K562 (cell line): ENCODE measurements at regions not wholly inside any gene's neighbourhood (a gene's known extent, or its start where the extent isn't known, plus 50 kb on each side); places are given as distances from the start of the nearest gene placed in this dataset.

ENCODE experiments used
- ARID1B ChIP-seq: fragments of 450-650 bp; IDR thresholded peaks from 2 replicates; pipeline ENCODE4 v1.6.1; 2016; ENCODE audit warnings: antibody characterized with exemption, mild to moderate bottlenecking, inconsistent platforms
- BRF1 ChIP-seq: IDR thresholded peaks from 3 replicates; pipeline ENCODE4 v1.6.1; 2011; ENCODE audit warnings: borderline replicate concordance, mild to moderate bottlenecking; ENCODE audit not compliant: insufficient read length; ENCODE audit errors: extremely low read depth
- DACH1 ChIP-seq: fragments of 450-650 bp; IDR thresholded peaks from 2 replicates; pipeline ENCODE4 v1.6.1; 2018; ENCODE audit not compliant: partially characterized antibody
- DPF2 ChIP-seq: fragments of 450-650 bp; IDR thresholded peaks from 2 replicates; pipeline ENCODE4 v1.6.1; 2016
- EP300 ChIP-seq: IDR thresholded peaks from 2 replicates; pipeline ENCODE4 v1.6.1; 2012; ENCODE audit warnings: low read length, improper control_type of control experiment
- FOSL1 ChIP-seq: fragments of 200-800 bp; sonication (Bioruptor generic); conservative IDR thresholded peaks from 2 replicates; pipeline ENCODE4 v1.6.1; 2016; ENCODE audit warnings: missing genetic modification characterization, missing compliant biosample characterization
- HLTF ChIP-seq: fragments of 450-650 bp; IDR thresholded peaks from 2 replicates; pipeline ENCODE4 v1.6.1; 2016
- KLF16 ChIP-seq: IDR thresholded peaks from 2 replicates; pipeline ENCODE4 v1.6.1; 2016; ENCODE audit warnings: antibody characterized with exemption
- MEF2A ChIP-seq: IDR thresholded peaks from 2 replicates; pipeline ENCODE4 v1.6.1; 2011; ENCODE audit warnings: low read depth, mild to moderate bottlenecking, low read length, moderate library complexity; ENCODE audit not compliant: control insufficient read depth
- MIER1 ChIP-seq: fragments of 450-650 bp; IDR thresholded peaks from 2 replicates; pipeline ENCODE4 v1.6.1; 2016; ENCODE audit warnings: antibody characterized with exemption, mild to moderate bottlenecking, low read depth
- MTA2 ChIP-seq: fragments of 450-650 bp; IDR thresholded peaks from 2 replicates; pipeline ENCODE4 v1.6.1; 2016; ENCODE audit warnings: low read depth
- NONO ChIP-seq, 2 experiments: fragments of 200-400 bp in 1 of 2; fragments of 450-650 bp in 1 of 2; formaldehyde crosslinking in 1 of 2; IDR thresholded peaks; 2 replicates each; pipeline ENCODE4 v1.6.1; 2017; ENCODE audit warnings: low read depth in 2 of 2, mild to moderate bottlenecking in 2 of 2, moderate library complexity in 2 of 2, low read length in 1 of 2
- NR2C1 ChIP-seq, 2 experiments: fragments of 450-650 bp; IDR thresholded peaks; 2 replicates each; pipeline ENCODE4 v1.6.1; 2017; ENCODE audit warnings: mild to moderate bottlenecking in 2 of 2, antibody characterized with exemption in 1 of 2, inconsistent platforms in 1 of 2, missing compliant biosample characterization in 1 of 2, missing genetic modification characterization in 1 of 2
- SMAD4 ChIP-seq: fragments of 250-450 bp; sonication (Bioruptor Pico); conservative IDR thresholded peaks from 2 replicates; pipeline ENCODE4 v1.8.0; 2021; ENCODE audit warnings: inconsistent platforms, mild to moderate bottlenecking, moderate library complexity
- SMARCC2 ChIP-seq: fragments of 450-650 bp; IDR thresholded peaks from 2 replicates; pipeline ENCODE4 v1.6.1; 2017; ENCODE audit warnings: antibody characterized with exemption, moderate library complexity, mild to moderate bottlenecking, low read depth
- SRF ChIP-seq, 2 experiments: fragments of 250-450, 450-650 bp in 1 of 2; sonication (Bioruptor Pico) in 1 of 2; sonication (generic) in 1 of 2; formaldehyde crosslinking; IDR thresholded peaks; 2 replicates each; pipeline versions ENCODE4 v1.5.0 to v1.5.1; 2020 to 2022; ENCODE audit warnings: mild to moderate bottlenecking in 1 of 2, missing genetic modification reagents in 1 of 2
- TAF9B ChIP-seq: fragments of 450-650 bp; IDR thresholded peaks from 2 replicates; pipeline ENCODE4 v1.6.1; 2018; ENCODE audit warnings: mild to moderate bottlenecking; ENCODE audit not compliant: partially characterized antibody
- TAL1 ChIP-seq: fragments of 450-650 bp; IDR thresholded peaks from 2 replicates; pipeline ENCODE4 v1.6.1; 2016; ENCODE audit warnings: mild to moderate bottlenecking
- TCF3 ChIP-seq: sonication (generic); formaldehyde crosslinking; IDR thresholded peaks from 2 replicates; pipeline ENCODE4 v1.4.0; 2020; ENCODE audit warnings: mild to moderate bottlenecking, missing genetic modification reagents
- TOE1 ChIP-seq, 2 experiments: fragments of 450-650 bp in 1 of 2; sonication (generic) in 1 of 2; formaldehyde crosslinking in 1 of 2; IDR thresholded peaks; 2 replicates each; pipeline versions ENCODE4 v1.7.1 to v1.8.0; 2016 to 2022; ENCODE audit warnings: borderline replicate concordance in 2 of 2, mild to moderate bottlenecking in 2 of 2, antibody characterized with exemption in 1 of 2, inconsistent platforms in 1 of 2, low read depth in 1 of 2, missing genetic modification reagents in 1 of 2, moderate library complexity in 1 of 2
- TRIM28 ChIP-seq: fragments of 450-650 bp; IDR thresholded peaks from 2 replicates; pipeline ENCODE4 v1.6.1; 2017
- XRCC5 ChIP-seq: fragments of 200-400 bp; formaldehyde crosslinking; IDR thresholded peaks from 2 replicates; pipeline ENCODE4 v1.6.1; 2017; ENCODE audit warnings: low read depth, mild to moderate bottlenecking, low read length
- ZBTB8A ChIP-seq: fragments of 450-650 bp; IDR thresholded peaks from 2 replicates; pipeline ENCODE4 v1.6.1; 2018; ENCODE audit warnings: mild to moderate bottlenecking, moderate library complexity; ENCODE audit not compliant: partially characterized antibody
- ZNF174 ChIP-seq: fragments of 250-450 bp; sonication (Bioruptor Pico); IDR thresholded peaks from 2 replicates; pipeline ENCODE4 v1.4.0; 2020; ENCODE audit warnings: mild to moderate bottlenecking
- ZNF274 ChIP-seq: IDR thresholded peaks from 2 replicates; pipeline ENCODE4 v1.6.1; 2011; ENCODE audit warnings: low read depth, mild to moderate bottlenecking, low read length, moderate library complexity, borderline replicate concordance
- ZNF408 ChIP-seq: fragments of 250-450 bp; sonication (Bioruptor Pico); IDR thresholded peaks from 2 replicates; pipeline ENCODE4 v1.4.0; 2020; ENCODE audit warnings: low read depth, mild to moderate bottlenecking, moderate library complexity
- TF ChIP-seq, protein P1 (sequence below), 2 experiments: fragments of 200-800 bp in 1 of 2; sonication (Bioruptor generic) in 1 of 2; sonication (generic) in 1 of 2; formaldehyde crosslinking in 1 of 2; IDR thresholded peaks in 1 of 2; conservative IDR thresholded peaks in 1 of 2; 2 replicates each; pipeline versions ENCODE4 v1.5.0 to v1.6.1; 2016 to 2020; ENCODE audit warnings: missing compliant biosample characterization in 1 of 2, missing genetic modification characterization in 1 of 2, missing genetic modification reagents in 1 of 2
- TF ChIP-seq, protein P2 (sequence below): sonication (generic); formaldehyde crosslinking; IDR thresholded peaks from 2 replicates; pipeline ENCODE4 v1.8.1; 2023; ENCODE audit warnings: mild to moderate bottlenecking, missing genetic modification reagents

GRCh38 chr15:39140060-39140604 lies 440.7 kb upstream of the THBS1 start (continued):
- TF ChIP-seq MEF2A (peak; percentile 27; the same call in 1 of the 2 replicates), HLTF (peak; percentile 37; the same call in 1 of the 2 replicates), TRIM28 (no peak), ZNF408 (no peak), ZNF274 (peak; percentile 63; the same call in 1 of the 2 replicates), SMARCC2 (peak; percentile 87), ARID1B (peak; percentile 97), ZBTB8A (no peak), BRF1 (no peak), ZNF174 (no peak), MTA2 (peak; percentile 96), TOE1 (IDR thresholded peaks at IDR 0.05; ENCODE audit: borderline replicate concordance) (no peak), TOE1 (CRISPR knock-in tag; IDR thresholded peaks at IDR 0.05; ENCODE audit: borderline replicate concordance, low read depth) (no peak), TAL1 (peak; percentile 97), TAF9B (peak; percentile 77), KLF16 (peak; percentile 95), XRCC5 (no peak), TCF3 (peak; percentile 96), MIER1 (no peak), SRF (CRISPR knock-in tag; IDR thresholded peaks at IDR 0.05) (peak; percentile 64 to 98; a peak in 3 of 4 replicates), EP300 (peak; percentile 83; the same call in 1 of the 2 replicates), FOSL1 (tag) (peak; percentile 99), NONO (IDR thresholded peaks at IDR 0.05; ENCODE audit: low read depth in 2 of 2, low read length in 1 of 2) (peak in 1 of 2 experiments; percentile 51; a peak in 1 of 4 replicates), NR2C1 (IDR thresholded peaks at IDR 0.05) (no peak), NR2C1 (tag; IDR thresholded peaks at IDR 0.05) (0 out of 2 replicates have a peak, but pooled peaks have one; percentile 69), DPF2 (peak; percentile 93), SMAD4 (peak; percentile 69; the same call in 1 of the 2 replicates), DACH1 (peak; percentile 70)
- TF ChIP-seq, protein P1, sequence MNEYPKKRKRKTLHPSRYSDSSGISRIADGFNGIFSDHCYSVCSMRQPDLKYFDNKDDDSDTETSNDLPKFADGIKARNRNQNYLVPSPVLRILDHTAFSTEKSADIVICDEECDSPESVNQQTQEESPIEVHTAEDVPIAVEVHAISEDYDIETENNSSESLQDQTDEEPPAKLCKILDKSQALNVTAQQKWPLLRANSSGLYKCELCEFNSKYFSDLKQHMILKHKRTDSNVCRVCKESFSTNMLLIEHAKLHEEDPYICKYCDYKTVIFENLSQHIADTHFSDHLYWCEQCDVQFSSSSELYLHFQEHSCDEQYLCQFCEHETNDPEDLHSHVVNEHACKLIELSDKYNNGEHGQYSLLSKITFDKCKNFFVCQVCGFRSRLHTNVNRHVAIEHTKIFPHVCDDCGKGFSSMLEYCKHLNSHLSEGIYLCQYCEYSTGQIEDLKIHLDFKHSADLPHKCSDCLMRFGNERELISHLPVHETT (CRISPR knock-in tag; conservative IDR thresholded peaks at IDR 0.05 in 1 of 2, IDR thresholded peaks at IDR 0.05 in 1 of 2), result peak in 1 of 2 experiments; percentile 81; a peak in 2 of 4 replicates
- TF ChIP-seq, protein P2, sequence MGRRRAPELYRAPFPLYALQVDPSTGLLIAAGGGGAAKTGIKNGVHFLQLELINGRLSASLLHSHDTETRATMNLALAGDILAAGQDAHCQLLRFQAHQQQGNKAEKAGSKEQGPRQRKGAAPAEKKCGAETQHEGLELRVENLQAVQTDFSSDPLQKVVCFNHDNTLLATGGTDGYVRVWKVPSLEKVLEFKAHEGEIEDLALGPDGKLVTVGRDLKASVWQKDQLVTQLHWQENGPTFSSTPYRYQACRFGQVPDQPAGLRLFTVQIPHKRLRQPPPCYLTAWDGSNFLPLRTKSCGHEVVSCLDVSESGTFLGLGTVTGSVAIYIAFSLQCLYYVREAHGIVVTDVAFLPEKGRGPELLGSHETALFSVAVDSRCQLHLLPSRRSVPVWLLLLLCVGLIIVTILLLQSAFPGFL (CRISPR knock-in tag), result 0 out of 2 replicates have a peak, but pooled peaks have one; percentile 14
